Stimulated activated CD4-positive, alpha-beta T cell treated with anti-CD3 and anti-CD28 coated beads, Interleukin-12 subunit alpha, Interleukin-12 subunit beta, amount 100 ng/mL, for 48 hours (primary cell): ENCODE measurements at regions not wholly inside any gene's neighbourhood (a gene's known extent, or its start where the extent isn't known, plus 50 kb on each side); places are given as distances from the start of the nearest gene placed in this dataset.
"Not testable (repeated sequence)": the region's sequence is repeated elsewhere in the genome, so short reads cannot be mapped to it uniquely, and the experiment has no call there.

ENCODE experiments used
- DNase-seq, 3 donors: peaks; one replicate each; pipeline ENCODE4 v3.0.0-alpha.2; 2020; ENCODE audit warnings: low read depth in 2 of 3, low spot score in 1 of 3

DNA sequence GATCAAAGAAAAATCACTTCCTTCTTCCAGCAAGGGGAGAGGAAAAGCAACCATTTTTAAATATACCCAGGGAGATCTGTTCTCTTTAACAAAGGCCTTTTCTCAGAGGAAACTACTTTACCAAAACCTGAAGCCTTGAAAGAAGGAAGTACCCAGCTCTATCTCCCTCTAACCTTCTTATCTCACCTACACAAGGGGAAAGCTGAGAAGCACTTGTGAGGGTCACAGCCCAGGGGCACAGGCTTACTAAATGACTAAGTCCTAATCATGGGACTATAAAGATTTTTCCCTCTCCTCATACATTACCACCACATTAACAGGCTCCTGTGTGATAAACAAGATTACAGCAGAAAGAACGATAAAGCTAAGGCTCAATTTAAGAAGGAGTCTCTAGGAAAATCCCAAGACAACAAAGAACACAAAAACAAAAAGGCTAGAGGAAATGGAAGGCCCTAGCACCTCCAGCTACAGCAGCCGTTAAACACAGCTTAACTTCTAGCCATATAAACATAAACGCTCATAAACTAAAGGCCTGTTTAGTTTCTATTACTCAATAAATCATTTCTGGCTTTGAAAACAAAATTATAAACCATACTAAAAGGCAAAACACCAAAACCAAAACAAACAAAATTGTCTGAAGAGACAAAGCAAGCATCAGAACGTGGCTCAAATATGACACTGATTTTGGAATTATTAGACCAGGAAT is 284.9 kb upstream of the ECI2 start:
- DNase-seq = no peak

DNA sequence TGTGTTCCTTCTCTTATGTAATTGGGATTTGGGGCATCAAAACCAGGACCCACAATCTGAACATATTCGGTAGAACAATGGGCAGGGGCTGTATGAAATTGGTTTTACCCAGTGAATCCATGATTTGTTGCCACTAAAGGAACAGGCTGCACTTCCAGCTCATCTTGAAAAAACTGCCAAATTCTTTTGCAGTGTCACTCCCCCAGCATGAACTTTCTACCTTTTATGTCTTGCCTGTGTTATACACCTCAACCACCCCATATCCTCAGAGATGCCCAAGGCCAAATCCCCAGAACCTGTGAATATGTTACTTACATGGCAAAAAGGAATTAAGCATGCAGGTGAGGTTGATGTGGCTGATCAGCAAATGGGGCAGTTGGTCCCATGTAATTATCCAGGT is 280.2 kb upstream of the ECI2 start:
- no peak for DNase-seq

DNA sequence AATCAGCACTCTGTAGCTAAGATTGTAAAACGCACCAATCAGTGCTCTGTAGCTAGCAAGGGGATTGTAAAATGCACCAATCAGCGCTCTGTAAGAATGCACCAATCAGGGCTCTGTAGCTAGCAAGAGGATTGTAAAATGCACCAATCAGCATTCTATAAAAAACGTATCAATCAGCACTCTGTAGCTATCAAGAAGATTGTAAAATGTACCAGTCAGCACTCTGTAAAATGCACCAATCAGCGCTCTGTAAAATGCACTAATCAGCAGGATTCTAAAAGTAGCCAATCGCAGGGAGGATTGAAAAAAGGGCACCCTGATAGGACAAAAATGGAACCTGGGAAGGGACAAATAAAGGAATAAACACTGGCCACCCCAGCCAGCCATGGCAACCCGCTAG is 278.7 kb upstream of the ECI2 start:
- not testable (repeated sequence) for DNase-seq

- DNase-seq = no peak
These were observed 277.7 kb upstream of the ECI2 start for GRCh38 chr6:4413073-4413472.

GRCh38 chr6:4412488-4412887 is 277.1 kb upstream of the ECI2 start:
- DNase-seq = no peak

DNA sequence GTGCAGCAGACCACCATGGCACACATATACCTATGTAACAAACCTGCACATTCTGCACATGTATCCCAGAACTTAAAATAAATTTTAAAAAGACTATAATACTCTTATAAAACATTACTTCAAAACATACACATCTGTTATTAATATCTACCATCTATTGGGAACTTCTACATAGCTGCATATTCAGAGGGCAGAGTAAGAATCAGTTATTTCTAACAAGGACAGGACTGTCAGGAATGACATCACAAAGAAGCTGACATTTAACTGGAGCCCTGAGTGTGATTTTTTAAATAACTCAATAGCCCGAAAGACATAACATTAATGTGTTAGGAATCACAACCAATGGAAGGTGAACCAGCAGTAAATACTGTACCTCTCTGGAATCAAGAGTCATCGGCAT is 276.7 kb upstream of the ECI2 start:
- no peak for DNase-seq

DNA sequence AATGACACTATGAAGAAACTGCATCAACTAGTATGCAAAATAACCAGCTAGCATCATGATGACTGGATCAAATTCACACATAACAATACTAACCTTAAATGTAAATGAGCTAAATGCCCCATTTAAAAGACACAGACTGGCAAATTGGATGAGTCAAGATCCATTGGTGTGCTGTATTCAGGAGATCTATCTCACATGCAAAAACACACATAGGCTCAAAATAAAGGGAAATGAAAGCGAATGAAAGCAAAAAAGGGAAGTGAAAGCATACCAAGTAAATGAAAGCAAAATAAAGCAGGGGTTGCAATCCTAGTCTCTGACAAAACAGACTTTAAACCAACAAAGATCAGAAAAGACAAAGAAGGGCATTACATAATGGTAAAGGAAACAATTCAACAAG is 272.3 kb upstream of the ECI2 start:
- DNase-seq = not testable (repeated sequence)

GRCh38 chr6:4405621-4406212 is 270.3 kb upstream of the ECI2 start:
- DNase-seq = no peak

DNA sequence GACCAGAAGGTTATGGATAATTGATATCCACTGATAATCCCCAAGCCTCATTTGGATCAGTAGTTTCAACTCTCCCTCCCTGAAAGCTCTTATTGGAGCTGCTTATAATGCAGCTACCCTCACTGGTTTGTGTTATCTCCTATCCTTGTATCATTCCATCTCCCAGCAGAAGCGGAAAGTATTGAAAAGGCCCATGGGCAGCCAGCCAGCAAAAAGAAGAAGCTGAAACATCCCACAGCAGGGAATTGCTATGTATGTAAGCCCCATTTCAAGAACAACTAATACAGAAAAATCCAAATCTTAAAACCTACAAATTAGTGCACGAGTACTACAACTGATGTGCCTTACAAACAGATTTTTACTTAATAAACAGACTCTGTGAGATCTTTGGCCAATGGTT is 269.0 kb upstream of the ECI2 start:
- no peak for DNase-seq

GRCh38 chr6:4403828-4404227 is 268.5 kb upstream of the ECI2 start:
- DNase-seq = no peak

DNA sequence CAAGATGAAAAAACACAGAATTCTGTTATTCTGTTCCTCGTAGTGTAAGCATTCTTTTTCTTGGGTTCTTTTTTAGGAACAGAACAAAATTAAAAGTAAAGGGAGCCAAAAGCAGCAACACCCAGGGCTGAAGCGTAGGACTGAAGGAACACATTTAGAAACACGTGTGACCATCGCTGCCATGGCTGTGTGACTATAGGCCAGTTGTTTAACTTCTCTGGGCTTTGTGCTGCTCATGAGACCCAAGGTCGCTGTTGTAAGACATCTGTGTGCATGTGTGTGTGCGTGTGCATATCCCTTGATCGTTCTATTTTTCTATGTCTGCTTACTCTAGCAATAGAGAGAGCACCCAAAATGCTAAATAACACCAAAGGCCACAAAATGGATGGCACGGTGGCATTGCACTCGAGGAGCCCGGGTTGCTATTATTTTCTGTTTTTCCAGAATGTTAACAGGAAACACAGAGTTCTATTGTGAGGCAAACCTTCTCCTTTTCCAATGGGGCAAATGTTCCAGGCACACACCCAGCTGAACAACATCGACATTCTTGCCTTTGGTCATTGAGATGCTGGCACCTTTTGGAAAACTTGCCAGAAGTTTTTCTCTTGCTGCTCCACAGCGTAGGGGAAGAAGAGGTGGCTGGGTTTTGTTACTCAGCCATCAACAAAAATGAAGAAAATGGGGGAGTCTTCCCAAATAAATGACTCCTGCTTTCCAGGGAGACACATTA is 267.8 kb upstream of the ECI2 start:
- DNase-seq = no peak

- DNase-seq = no peak
These were observed 267.2 kb upstream of the ECI2 start for GRCh38 chr6:4402477-4402976.

GRCh38 chr6:4401408-4402368 is 266.3 kb upstream of the ECI2 start:
- DNase-seq = no peak

- no peak for DNase-seq
These were observed 264.3 kb upstream of the ECI2 start for GRCh38 chr6:4399656-4400055.

DNA sequence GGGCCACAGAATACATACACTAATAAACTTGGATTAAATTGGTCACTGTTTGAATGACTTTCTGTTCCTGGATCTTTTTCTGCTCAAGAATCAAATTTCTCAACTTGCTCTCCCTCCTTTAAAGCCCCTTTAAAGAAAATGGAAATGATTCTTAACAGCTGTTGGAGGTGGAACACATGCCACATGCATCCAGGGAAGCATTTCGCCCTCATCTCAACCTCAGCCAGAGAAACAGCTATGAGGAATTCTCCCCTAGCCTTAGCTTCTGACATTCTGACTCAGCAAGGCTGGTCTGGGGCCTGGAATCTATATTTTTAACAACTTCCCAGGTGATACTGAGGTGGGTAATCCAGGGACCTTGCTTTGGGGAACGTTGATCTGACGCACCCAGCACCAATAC is 263.4 kb upstream of the ECI2 start:
- no peak for DNase-seq

GRCh38 chr6:4397307-4397706 is 261.9 kb upstream of the ECI2 start:
- DNase-seq = no peak

DNA sequence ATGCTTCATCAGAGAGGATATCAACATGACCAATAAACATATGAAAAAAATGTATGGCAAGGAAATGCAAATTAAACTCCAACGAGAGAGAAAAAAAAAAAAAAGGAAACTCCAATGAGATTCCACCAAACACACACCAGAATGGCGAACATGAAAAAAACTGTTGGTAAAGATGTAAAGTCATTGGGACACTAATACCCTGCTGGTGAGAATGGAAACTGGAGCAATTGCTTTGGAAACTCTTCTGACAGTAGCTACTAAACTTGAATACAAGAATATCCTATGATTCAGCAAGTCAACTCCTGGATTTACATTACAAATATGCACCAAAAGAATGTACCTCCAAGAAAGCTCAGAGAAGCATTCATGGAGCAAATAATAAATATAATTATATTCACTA is 260.7 kb upstream of the ECI2 start:
- no peak for DNase-seq

DNA sequence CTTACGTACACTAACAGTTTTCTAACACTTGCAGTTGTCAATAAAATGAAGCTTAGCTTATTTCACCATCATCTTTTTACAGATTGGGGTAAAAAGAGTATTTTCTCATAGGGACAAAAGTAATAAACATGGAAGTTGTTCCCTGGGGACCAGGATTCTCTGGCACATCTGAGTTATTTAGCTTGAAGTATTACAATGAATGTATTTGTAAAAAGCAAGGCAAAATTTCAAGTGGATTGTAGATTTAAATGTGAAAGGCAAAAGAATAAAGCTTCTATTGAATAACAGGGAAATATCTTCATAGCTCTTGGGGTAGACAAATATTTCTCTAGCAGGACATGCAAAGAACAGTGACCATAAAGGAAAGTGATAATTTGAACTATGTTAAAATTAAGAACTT is 260.0 kb upstream of the ECI2 start:
- no peak for DNase-seq

- DNase-seq = no peak
These were observed 259.4 kb upstream of the ECI2 start for GRCh38 chr6:4394786-4395185.

- DNase-seq = no peak
These were observed 253.3 kb upstream of the ECI2 start for GRCh38 chr6:4388675-4389074.

GRCh38 chr6:4384656-4385055 is 249.3 kb upstream of the ECI2 start:
- no peak for DNase-seq
